SK-N-SH (cell line): ENCODE measurements at regions not wholly inside any gene's neighbourhood (a gene's known extent, or its start where the extent isn't known, plus 50 kb on each side); places are given as distances from the start of the nearest gene placed in this dataset.

Source experiments
- CTCF ChIA-PET: fragments of 300-600, 350-600 bp; formaldehyde crosslinking; extraction: SDS; loops from one replicate; lab custom pipeline; 2021; lab: Yijun Ruan, JAX
- POLR2A ChIA-PET: fragments of 350-600 bp; sonication (Branson Sonifier 250); formaldehyde crosslinking; extraction: SDS; loops from one replicate; lab custom pipeline; 2020; ENCODE audit warnings: antibody characterized with exemption, inconsistent platforms; lab: Yijun Ruan, JAX
- DNase-seq: peaks from one replicate; pipeline ENCODE4 v3.0.0; 2012
- H2AFZ ChIP-seq: fragments of 200-600 bp; sonication (generic); 2 replicates; pipeline ENCODE4 v1.8.1; 2016; ENCODE audit warnings: antibody characterized with exemption, mild to moderate bottlenecking, low read depth
- H3F3A ChIP-seq: fragments of 200-600 bp; sonication (generic); replicated peaks from 2 replicates; pipeline ENCODE3; 2016; ENCODE audit warnings: antibody characterized with exemption, mild to moderate bottlenecking; ENCODE audit not compliant: insufficient read depth
- H3K27ac ChIP-seq, 2 experiments: fragments of 200-500 bp in 1 of 2; fragments of 200-600 bp in 1 of 2; sonication (Bioruptor generic) in 1 of 2; sonication (generic), shearing (Covaris generic) in 1 of 2; 2 replicates each; pipeline versions ENCODE4 v1.5.1 to v1.6.1; 2014 to 2016; ENCODE audit warnings: low read depth in 2 of 2, inconsistent platforms in 1 of 2, low read length in 1 of 2, mild to moderate bottlenecking in 1 of 2, mixed read lengths in 1 of 2
- H3K27me3 ChIP-seq: fragments of 200-600 bp; sonication (generic), shearing (Covaris generic); 2 replicates; pipeline ENCODE4 v1.6.1; 2016; ENCODE audit warnings: mixed run types; ENCODE audit not compliant: insufficient read depth
- H3K36me3 ChIP-seq, 2 experiments: fragments of 200-500 bp in 1 of 2; fragments of 200-600 bp in 1 of 2; sonication (Bioruptor generic) in 1 of 2; sonication (generic) in 1 of 2; replicated peaks in 1 of 2; 2 replicates each; pipeline versions ENCODE3 to v1.5.1; 2014 to 2016; ENCODE audit warnings: low read length in 1 of 2, mild to moderate bottlenecking in 1 of 2; ENCODE audit not compliant: insufficient read depth in 2 of 2, control insufficient read depth in 1 of 2
- H3K4me1 ChIP-seq, 2 experiments: fragments of 200-500 bp in 1 of 2; fragments of 200-600 bp in 1 of 2; sonication (Bioruptor generic) in 1 of 2; sonication (generic), shearing (Covaris generic) in 1 of 2; 2 replicates each; pipeline versions ENCODE4 v1.5.1 to v1.6.1; 2014 to 2016; ENCODE audit warnings: low read depth in 1 of 2, low read length in 1 of 2, mixed run types in 1 of 2; ENCODE audit not compliant: insufficient read depth in 2 of 2, control insufficient read depth in 1 of 2
- H3K4me2 ChIP-seq: fragments of 200-600 bp; sonication (generic), shearing (Covaris generic); 2 replicates; pipeline ENCODE4 v1.6.1; 2017; ENCODE audit warnings: mixed run types
- H3K4me3 ChIP-seq, 2 experiments: fragments of 200-500 bp in 1 of 2; fragments of 200-600 bp in 1 of 2; sonication (Bioruptor generic) in 1 of 2; sonication (generic), shearing (Covaris generic) in 1 of 2; 2 replicates each; pipeline versions ENCODE4 v1.5.1 to v1.8.1; 2014 to 2016; ENCODE audit warnings: low read depth in 2 of 2, inconsistent platforms in 1 of 2, low read length in 1 of 2, mild to moderate bottlenecking in 1 of 2, mixed read lengths in 1 of 2, moderate library complexity in 1 of 2
- H3K79me2 ChIP-seq: fragments of 200-600 bp; sonication (generic); 2 replicates; pipeline ENCODE4 v1.8.1; 2017; ENCODE audit warnings: mild to moderate bottlenecking; ENCODE audit not compliant: insufficient read depth
- H3K9ac ChIP-seq: fragments of 200-600 bp; sonication (generic); 2 replicates; pipeline ENCODE4 v1.6.1; 2017; ENCODE audit warnings: mixed run types
- H3K9me2 ChIP-seq: fragments of 200-600 bp; sonication (generic); 2 replicates; pipeline ENCODE4 v1.6.1; 2017; ENCODE audit warnings: mixed run types
- H3K9me3 ChIP-seq: fragments of 200-600 bp; sonication (generic); 2 replicates; pipeline ENCODE4 v1.6.1; 2017; ENCODE audit warnings: mixed run types, mild to moderate bottlenecking, moderate library complexity
- H4K20me1 ChIP-seq: fragments of 200-600 bp; sonication (generic); 2 replicates; pipeline ENCODE4 v1.6.1; 2017; ENCODE audit warnings: mild to moderate bottlenecking, mixed run types; ENCODE audit not compliant: insufficient read depth
- ELF1 ChIP-seq: IDR thresholded peaks from 2 replicates; pipeline ENCODE4 v1.4.0; 2012
- EZH2phosphoT487 ChIP-seq: fragments of 200-600 bp; sonication (generic); IDR thresholded peaks from 2 replicates; pipeline ENCODE4 v1.6.1; 2017; ENCODE audit warnings: low read depth, mixed run types, mild to moderate bottlenecking, antibody characterized with exemption, moderate library complexity, borderline replicate concordance
- FOSL2 ChIP-seq: IDR thresholded peaks from 2 replicates; pipeline ENCODE4 v1.4.0; 2012; ENCODE audit warnings: low read depth, mild to moderate bottlenecking, moderate library complexity, borderline replicate concordance
- FOXJ3 ChIP-seq: sonication (generic); formaldehyde crosslinking; IDR thresholded peaks from 2 replicates; pipeline ENCODE4 v1.5.1; 2020; ENCODE audit warnings: mild to moderate bottlenecking, missing genetic modification reagents
- GATA2 ChIP-seq: sonication (generic); formaldehyde crosslinking; IDR thresholded peaks from 2 replicates; pipeline ENCODE4 v1.5.0; 2020; ENCODE audit warnings: mild to moderate bottlenecking, missing genetic modification reagents
- MXI1 ChIP-seq: IDR thresholded peaks from 2 replicates; pipeline ENCODE4 v1.6.1; 2012; ENCODE audit warnings: mild to moderate bottlenecking, low read depth, low read length, improper control_type of control experiment
- NFIC ChIP-seq: IDR thresholded peaks from 2 replicates; pipeline ENCODE4 v1.4.0; 2012; ENCODE audit warnings: borderline replicate concordance
- NRF1 ChIP-seq: IDR thresholded peaks from 2 replicates; pipeline ENCODE4 v1.6.1; 2012; ENCODE audit warnings: low read depth, mild to moderate bottlenecking, low read length
- RAD21 ChIP-seq: IDR thresholded peaks from 2 replicates; pipeline ENCODE4 v1.6.1; 2012; ENCODE audit warnings: mild to moderate bottlenecking, low read length
- REST ChIP-seq: IDR thresholded peaks from 2 replicates; pipeline ENCODE4 v1.6.1; 2012; ENCODE audit warnings: mild to moderate bottlenecking, low read depth, low read length, moderate library complexity
- SIN3A ChIP-seq: IDR thresholded peaks from 2 replicates; pipeline ENCODE4 v1.6.1; 2012; ENCODE audit warnings: low read depth, mild to moderate bottlenecking, low read length, moderate library complexity, borderline replicate concordance
- TAF1 ChIP-seq: IDR thresholded peaks from 2 replicates; pipeline ENCODE4 v1.6.1; 2012; ENCODE audit warnings: low read depth, mild to moderate bottlenecking, low read length, moderate library complexity, borderline replicate concordance
- USF2 ChIP-seq: fragments of 150-350 bp; IDR thresholded peaks from 2 replicates; pipeline ENCODE4 v1.6.1; 2017; ENCODE audit warnings: antibody characterized with exemption, low read length, low read depth, borderline replicate concordance
- YY1 ChIP-seq: IDR thresholded peaks from 2 replicates; pipeline ENCODE4 v1.4.0; 2012; ENCODE audit warnings: low read depth, mild to moderate bottlenecking
- ZBTB33 ChIP-seq: IDR thresholded peaks from 2 replicates; pipeline ENCODE4 v1.4.0; 2012; ENCODE audit warnings: low read depth, borderline replicate concordance
- WGBS: methylation state at CpG from one replicate; pipeline ENCODE4 v1.1.6; 2017; ENCODE audit warnings: low lambda C conversion rate; 5-methylcytosine and 5-hydroxymethylcytosine counted together

- H3F3A ChIP-seq: no peaks in the 10 kb centered on the region
- no peak overlapping the region for H2AFZ ChIP-seq
- no peaks in the 10 kb centered on the region for H3K36me3 ChIP-seq
- H3K9me3 ChIP-seq: no peaks in the 10 kb centered on the region
- no peaks in the 10 kb centered on the region for H3K4me1 ChIP-seq
- POLR2A ChIA-PET: no interaction called here
- H4K20me1 ChIP-seq: no peaks in the 10 kb centered on the region
- no peak for DNase-seq
- H3K4me3 ChIP-seq: no peak overlapping the region
- H3K4me2 ChIP-seq: no peak overlapping the region
- no peaks in the 10 kb centered on the region for H3K27me3 ChIP-seq
- no peaks in the 10 kb centered on the region for H3K79me2 ChIP-seq
- no peak for TF ChIP-seq NFIC
- TF ChIP-seq ELF1: no peak
- TF ChIP-seq NRF1: no peak
- no peak for TF ChIP-seq REST
- TF ChIP-seq RAD21: no peak
- TF ChIP-seq FOXJ3 (CRISPR knock-in tag): no peak
- TF ChIP-seq ZBTB33: no peak
- H3K9ac ChIP-seq: no peak overlapping the region
- H3K27ac ChIP-seq: no peak overlapping the region
- 7% methylated on average over 2 of the region's 2 CpGs for whole genome bisulfite sequencing
- H3K9me2 ChIP-seq: no peaks in the 10 kb centered on the region
- CTCF ChIA-PET: interaction anchor here (1.3 kb wide), 1 partner anchor 154 kb away, joined by 4 read pairs; no protein-coding TSS in a partner anchor
Measured at GRCh38 chr10:111261081-111261615, 184.3 kb downstream of the ADRA2A start.

GRCh38 chr10:111265341-111265740 is 188.5 kb downstream of the ADRA2A start:
- Histone ChIP-seq H3K9me2 (no peaks in the 10 kb centered on the region), H3K9ac (no peak overlapping the region), H3K79me2 (no peaks in the 10 kb centered on the region), H3K27me3 (no peaks in the 10 kb centered on the region), H3K9me3 (no peaks in the 10 kb centered on the region), H2AFZ (no peak overlapping the region), H4K20me1 (no peaks in the 10 kb centered on the region), H3K4me1 (no peaks in the 10 kb centered on the region), H3K4me3 (no peak overlapping the region), H3K36me3 (no peaks in the 10 kb centered on the region), H3F3A (no peaks in the 10 kb centered on the region), H3K27ac (no peak overlapping the region), H3K4me2 (no peak overlapping the region)
- no peak for DNase-seq
- ChIA-PET POLR2A (no interaction called here), CTCF (interaction anchor here (2.0 kb wide), 1 partner anchor 188 kb away, joined by 9 read pairs; the partner anchor contains the start of gene ADRA2A)
- 10% methylated on average over 1 of the region's 1 CpG for WGBS
- no peak for TF ChIP-seq NFIC
- no peak for TF ChIP-seq MXI1
- no peak for TF ChIP-seq REST
- TF ChIP-seq EZH2phosphoT487: no peak
- TF ChIP-seq USF2: no peak
- TF ChIP-seq TAF1: no peak
- TF ChIP-seq ELF1: no peak
- TF ChIP-seq NRF1: no peak
- no peak for TF ChIP-seq FOSL2
- TF ChIP-seq YY1: no peak
- TF ChIP-seq GATA2: no peak
- no peak for TF ChIP-seq SIN3A
